OCI-M1 (cell line): ENCODE measurements at regions not wholly inside any gene's neighbourhood (a gene's known extent, or its start where the extent isn't known, plus 50 kb on each side); places are given as distances from the start of the nearest gene placed in this dataset.

Experiments
- DNase-seq: peaks from one replicate; lab custom pipeline; 2025; lab: John Stamatoyannopoulos, UW

GRCh38 chr9:82552784-82553183, 510.2 kb downstream of the RASEF start:
- no peak for DNase-seq

DNA sequence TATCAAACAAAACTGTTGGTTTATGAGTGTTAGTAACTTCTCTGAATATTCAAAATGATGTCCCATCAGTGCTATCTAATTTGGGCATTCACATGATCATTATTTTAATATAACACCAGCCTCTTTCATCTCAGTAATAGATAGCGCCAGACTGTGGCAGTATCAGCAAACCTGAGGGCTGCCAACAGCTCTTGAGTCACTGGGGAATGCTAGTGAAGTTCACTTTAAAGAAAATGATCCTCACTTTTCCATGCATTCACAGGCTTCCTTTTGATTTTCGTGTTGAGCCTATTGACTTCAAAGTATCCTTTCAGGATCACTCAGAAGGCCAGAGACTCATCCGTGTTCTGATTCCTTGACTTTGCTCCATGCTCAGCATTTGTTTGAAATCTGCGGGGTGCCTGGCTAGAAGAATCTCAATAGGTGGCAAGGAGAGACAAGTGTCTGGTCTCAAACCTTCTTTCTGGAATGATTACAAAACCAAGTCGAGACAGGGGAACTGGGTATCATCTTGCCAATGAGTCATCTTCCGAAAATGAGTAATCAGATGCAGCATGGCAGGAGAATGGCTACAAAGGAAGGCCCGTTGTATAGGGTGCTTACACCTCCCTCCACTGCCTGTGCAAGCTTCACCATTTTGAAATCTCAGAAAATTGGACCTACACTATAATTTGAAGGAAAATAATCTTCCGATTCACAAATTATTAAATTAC, 509.1 kb downstream of the RASEF start:
- DNase-seq = no peak

DNA sequence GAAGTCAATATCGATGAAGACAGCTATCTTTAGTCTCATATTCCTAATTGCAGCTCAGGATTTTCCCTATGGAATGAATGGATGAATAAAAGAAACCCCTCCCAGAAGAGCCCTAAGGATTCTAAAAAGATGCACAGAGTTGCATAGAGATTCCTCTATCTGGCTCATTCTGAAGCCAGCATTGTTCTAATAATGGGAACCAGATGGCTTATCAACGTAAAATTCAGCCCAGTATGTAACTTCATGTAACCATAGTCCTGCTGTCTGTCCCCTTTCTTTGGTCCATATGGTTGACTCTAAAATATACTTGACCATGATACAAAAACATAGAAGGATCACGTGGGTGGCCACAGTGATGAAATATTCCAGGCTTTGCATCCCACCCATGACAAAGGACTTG, 508.6 kb downstream of the RASEF start:
- DNase-seq = no peak

GRCh38 chr9:82555031-82555430, 507.9 kb downstream of the RASEF start:
- DNase-seq = no peak

DNA sequence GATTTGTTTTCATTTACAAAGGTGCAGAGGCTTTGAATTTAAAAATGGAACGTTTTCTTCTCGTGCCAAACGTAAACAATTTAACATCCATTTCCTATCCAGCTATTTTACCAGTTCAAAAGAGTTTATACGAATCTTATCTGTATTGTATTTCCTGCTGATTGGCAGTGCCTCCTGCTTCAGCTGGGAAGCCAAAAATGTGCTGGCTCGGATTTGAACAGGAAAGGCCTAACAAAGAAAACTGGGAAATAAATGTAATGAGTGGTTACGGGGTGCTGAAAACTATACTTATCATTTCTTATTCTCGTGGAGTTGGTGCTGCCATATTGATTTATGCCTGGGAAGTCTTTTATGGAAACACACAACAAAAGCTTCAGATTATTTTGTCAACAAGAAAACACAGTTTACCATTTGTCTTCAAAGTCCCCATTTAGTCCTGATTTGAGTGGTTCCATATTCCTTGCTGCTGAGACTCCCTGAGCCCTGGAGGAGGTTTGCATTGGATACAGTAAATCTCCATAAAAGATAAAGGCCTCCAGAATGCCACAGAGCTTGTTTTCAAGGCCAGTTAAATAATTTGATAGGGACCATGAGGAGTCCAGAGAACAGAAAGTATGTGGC, 507.4 kb downstream of the RASEF start:
- DNase-seq = no peak

GRCh38 chr9:82558346-82558745, 504.6 kb downstream of the RASEF start:
- DNase-seq = no peak

DNA sequence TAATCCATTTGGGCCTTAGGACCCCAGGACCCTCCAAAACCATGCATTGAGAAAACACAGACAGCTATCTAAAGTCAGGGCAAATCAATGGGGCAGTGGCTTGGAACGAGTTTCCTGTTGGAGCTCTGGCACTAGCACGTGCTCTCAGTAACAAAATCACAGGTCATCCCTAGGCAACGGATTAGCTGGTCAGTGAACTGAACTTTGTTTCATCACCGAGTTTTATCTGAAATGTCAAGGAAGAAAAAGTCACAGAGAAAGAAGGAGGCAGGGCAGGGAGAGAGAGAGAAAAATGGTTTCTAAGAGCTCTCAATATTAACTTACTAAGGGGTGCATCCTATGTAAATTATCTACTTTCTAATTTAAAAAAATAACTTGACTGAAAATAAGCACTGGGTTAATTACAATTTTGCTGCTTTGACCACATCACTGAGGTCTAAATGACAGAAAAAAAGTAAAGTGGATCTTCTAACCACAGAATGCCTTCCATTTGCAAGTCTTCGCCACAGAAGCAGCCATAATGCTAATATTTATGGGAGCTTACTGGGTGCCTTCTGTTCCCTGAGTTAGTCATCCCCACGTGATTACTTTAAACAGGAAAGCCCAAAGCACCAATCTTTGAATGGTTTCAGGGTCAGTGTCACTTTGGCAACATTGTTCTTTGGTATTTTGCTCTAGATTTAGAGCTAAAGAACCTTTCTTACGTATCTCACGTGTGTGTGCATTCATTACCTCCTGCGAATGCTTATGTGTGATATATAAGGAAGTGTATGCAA, 503.9 kb downstream of the RASEF start:
- no peak for DNase-seq

DNA sequence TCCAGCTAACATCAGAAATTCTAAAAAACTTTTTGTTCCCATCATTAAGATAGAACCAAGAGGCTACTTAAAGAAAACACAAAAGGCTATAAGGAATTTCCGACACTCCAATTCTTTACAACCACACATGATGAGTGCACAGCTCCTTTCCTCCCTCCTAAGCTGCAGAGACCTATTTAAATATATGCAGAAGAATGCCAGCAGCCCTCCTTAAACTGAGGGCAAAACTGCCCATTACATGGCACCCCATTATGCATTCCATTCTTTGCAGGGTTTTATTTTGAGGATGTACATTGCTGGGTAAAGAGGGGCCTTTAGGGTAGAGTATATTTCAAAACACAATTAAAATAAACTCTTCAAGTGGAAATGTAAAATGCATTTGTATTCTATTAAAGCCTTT, 502.9 kb downstream of the RASEF start:
- no peak for DNase-seq

DNA sequence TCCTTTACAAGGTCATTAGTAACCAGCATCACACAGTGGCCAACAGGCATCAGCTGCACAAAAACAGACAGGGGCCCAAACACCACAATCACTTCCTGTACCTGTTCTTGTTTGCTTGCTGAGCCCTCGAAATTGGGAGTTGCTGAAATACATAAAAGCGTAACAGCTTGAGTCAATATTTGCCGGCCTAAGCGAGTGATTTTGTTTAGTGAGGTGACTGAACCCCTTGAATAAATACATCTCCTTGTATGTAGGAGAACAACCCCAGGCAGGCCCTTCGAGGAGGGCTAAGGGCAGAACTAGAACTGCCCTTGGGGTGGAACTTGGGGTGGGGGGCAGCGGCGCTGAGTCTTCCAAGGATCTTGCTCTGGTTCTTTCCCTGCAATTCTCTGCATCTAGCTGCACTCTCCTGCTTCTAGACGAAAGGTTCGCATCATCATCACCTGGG, 502.5 kb downstream of the RASEF start:
- no peak for DNase-seq

DNA sequence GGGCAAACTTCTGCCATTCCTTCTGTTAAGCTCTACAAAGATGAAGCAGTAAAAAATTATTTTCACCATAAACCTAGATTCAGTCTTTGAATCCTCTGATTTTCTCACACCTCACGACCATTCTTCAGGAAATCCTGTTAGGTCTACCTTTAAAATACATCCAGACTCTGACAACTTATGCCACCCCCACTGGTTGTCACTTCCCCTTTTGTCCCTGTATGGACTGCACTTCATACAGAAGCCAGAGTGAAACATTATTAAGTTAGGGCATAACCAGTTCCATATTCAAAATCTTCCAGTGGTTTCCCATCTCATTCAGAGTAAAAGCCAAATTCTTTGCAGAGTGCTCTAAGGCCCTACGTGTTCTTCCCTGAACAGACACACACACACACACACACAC, 499.8 kb downstream of the RASEF start:
- no peak for DNase-seq

DNA sequence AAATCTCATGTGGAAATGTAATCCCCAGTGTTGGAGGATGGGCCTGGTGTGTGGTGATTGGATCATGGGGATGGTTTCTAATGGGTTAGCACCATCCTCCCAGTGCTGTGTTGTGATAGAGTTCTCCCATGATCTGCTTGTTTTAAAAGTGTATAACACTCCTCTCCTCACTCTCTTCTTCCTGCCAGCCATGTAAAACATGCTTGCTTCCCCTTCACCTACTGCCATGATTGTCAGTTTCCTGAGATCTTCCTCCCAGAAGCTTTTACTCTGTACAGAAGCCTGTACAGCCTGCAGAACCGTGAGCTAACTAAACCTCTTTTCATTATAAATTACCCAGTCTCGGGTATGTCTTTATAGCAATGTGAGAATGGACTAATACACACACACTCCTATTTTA, 499.1 kb downstream of the RASEF start:
- DNase-seq = no peak

DNA sequence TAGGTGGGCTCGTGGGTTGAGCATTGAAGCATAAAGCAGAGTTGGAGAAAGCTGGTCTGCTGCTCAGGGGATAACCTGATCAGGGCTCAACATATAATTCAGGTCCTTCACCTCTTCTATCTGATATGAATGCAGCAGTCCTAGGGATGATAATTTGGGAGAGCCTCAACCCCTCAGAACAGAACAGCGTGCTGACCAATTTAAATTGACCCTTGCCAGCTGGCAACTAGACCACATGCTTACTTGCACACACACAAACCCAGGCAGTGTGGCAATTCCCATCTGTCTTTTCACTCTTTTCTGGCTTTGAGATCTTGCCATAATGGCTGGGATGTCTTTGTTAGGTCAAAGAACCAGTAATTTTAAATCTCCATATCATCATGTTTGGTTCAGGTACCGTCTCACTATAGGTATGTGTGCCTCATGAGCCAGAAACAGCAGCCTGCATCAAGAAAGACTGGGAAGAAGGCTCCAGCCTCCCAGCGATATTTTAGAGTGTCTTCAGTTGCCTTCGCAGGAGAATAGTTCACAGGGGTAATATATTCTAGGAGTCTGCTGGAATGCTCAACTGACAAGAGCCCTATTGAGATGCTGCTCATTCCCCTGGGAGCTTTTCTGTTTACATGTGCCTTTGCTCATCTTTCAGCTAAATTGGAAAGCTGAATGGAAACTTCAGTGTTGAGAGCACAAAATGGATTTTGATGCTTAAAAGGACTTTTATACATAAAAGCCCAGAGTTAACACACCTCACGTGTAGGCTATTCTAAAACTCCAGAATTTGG, 497.6 kb downstream of the RASEF start:
- no peak for DNase-seq

DNA sequence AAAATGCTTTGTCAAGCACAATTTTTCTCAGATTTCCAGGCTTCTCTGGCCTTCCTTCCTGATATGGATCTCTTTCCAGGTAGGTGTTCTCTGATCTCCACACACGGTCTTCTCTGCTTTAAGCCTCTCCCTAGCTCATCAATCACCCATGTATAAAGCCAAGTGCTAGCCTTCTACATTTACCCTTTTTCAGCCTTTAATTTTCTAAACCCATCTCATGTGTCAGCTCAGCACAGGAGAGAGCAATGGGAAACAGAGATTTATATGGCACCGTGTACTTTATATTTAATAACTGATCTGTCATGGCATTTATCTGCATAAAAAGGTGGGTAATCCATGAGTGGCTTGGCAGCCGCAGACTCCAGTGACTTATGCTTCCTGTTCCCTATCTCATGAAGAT, 495.0 kb downstream of the RASEF start:
- DNase-seq = no peak

DNA sequence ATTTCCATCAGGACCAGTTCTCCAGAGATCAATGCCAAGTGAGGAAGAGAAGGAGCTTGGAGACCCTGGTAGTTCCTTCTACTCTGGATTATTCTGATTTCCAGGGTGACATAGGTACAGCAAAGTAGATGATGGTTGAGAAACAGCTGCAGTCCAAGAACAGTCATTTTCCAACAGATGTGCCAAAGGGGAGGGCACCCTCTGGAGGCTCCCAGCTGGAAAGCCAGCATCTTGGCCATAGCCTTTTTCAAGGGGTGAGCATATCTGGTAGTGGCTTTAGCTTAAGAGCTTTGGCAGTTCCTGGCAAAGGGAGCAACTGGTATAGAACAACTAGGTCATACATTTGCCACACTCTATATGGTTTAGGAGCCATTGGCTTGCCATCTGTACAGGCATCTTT, 492.7 kb downstream of the RASEF start:
- DNase-seq = no peak

DNA sequence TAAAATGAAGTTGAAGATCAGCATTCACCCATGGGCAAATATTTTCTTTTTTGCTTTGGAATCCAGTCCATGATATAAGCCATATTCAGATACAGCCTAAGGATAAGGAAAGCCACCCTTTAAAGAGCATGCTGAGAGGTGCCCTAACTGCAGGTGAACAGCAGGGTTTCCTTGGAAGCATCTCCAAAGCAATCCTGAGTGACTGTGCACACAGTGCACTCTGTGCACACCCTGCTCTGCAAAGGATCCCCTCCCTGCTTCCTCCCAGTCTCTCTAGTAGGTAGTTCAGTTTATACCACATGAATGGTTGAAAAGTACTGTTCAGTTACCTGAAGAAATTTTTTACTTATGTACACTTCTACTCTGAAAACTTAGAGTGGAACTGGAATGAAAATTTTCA, 491.4 kb downstream of the RASEF start:
- no peak for DNase-seq

DNA sequence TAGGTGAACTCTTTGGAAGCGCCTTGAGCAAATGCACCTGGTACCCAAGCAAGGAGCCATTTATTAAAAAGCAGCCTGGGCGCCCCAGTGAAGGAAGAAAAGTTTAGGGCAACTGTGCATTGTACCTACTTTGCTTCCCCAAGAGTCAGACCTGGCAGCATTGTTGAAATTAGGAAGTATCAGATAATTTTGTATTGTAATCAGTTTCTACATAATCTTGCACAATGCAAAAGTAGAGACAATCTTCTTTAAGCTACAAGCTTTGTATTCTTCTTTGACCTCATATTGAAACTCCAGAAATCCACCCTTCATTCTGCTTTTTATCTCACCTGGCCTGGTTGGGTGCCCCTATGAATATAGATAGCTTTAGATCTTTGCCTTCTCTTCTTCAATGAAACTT, 490.8 kb downstream of the RASEF start:
- DNase-seq = no peak

- no peak for DNase-seq
Measured at GRCh38 chr9:82574911-82575310, 488.0 kb downstream of the RASEF start.

DNA sequence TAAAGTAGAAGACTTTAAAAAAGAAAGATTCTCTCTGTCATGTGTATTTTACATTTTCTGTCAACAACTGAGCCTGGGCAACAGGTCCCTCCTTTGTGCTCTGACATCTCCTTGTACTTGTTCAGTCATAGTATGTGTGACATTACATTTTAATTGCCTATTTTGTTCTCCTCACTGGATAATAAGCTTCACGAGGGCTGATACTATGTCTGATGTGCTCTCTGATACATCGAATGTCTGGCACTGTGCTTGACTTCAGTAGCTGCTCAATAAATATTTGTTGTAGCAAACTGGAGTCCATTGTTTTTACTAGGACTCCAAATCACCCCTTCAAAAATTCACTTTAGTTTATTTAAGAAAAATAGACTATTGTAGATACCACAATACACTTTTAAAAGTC, 482.0 kb downstream of the RASEF start:
- DNase-seq = no peak

DNA sequence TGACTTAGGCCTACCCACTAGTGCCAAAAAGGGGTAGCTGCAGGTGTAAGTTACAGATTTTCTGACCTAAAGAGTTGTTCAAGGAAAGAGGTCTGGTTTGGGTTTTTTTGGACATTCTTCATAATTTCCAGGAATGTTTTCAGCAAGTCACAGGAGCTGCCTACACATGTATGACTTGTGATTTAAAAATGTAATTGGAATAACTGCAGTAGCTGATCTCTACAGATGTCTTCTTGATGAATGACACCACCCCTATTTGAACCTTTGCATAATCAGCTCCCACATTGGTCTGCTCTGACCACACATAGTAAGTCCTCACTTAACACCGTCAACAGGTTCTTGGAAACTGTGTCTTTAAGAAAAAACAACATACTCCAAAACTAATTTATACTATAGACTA, 481.4 kb downstream of the RASEF start:
- no peak for DNase-seq

DNA sequence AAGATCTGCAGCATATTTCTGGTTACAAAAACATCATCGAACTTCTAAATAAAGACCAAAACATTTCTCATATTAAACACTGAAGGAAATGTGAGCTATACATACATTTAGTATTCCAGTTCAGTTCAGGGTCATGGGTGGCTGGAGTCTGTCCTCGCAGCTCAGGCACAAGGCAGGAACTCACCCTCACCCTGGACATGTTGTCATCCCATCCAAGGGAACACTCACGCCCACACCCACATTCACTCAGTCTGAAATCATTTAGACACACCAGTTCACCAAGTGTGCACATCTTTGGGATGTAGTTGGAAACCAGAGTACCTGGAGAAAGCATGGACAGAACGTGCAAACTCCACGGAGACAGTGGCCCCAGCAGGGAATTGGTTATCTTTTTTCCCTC, 481.0 kb downstream of the RASEF start:
- DNase-seq = no peak

DNA sequence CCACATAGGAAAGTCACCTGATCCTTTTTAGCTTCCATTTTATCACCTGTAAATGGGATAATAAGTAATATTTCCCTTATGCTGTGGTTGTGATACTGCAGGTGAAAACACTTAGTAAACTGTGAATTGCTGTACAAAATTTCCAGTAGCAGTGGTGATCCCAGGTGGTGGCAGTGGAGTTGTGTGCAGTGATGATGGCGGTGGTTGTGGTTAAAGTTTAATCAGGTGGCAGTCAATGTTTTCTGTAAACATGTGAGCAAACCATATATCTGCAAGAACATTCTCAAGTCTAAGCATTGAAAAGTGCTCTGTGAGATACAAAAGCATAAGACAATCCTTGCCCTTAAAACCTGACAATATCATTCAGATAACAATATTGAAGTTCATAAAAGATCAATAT, 480.2 kb downstream of the RASEF start:
- no peak for DNase-seq

GRCh38 chr9:82583524-82583923, 479.4 kb downstream of the RASEF start:
- no peak for DNase-seq
